OCI-LY3 (cell line): ENCODE measurements at regions not wholly inside any gene's neighbourhood (a gene's known extent, or its start where the extent isn't known, plus 50 kb on each side); places are given as distances from the start of the nearest gene placed in this dataset.

ENCODE experiments used
- H2AFZ ChIP-seq: fragments of 200-600, 300-600 bp; shearing (Covaris generic); 2 replicates; pipeline ENCODE4 v1.6.0; 2014; ENCODE audit warnings: antibody characterized with exemption, low read depth, low read length
- H3K27ac ChIP-seq: fragments of 200-600, 300-600 bp; sonication (generic); 2 replicates; pipeline ENCODE4 v1.5.1; 2014; ENCODE audit warnings: mild to moderate bottlenecking, low read length, moderate library complexity, mixed read lengths
- H3K27me3 ChIP-seq: fragments of 200-600, 300-600 bp; sonication (generic); 2 replicates; pipeline ENCODE4 v1.6.1; 2014; ENCODE audit warnings: low read depth, low read length, mixed read lengths
- H3K36me3 ChIP-seq: fragments of 200-600, 300-600 bp; sonication (generic); replicated peaks from 2 replicates; pipeline ENCODE3; 2014; ENCODE audit warnings: low read depth, low read length, mixed read lengths
- H3K4me1 ChIP-seq: fragments of 300-600, 200-600 bp; sonication (generic); 2 replicates; pipeline ENCODE4 v1.6.1; 2014; ENCODE audit warnings: low read length, mixed read lengths
- H3K4me2 ChIP-seq: fragments of 200-600, 300-600 bp; sonication (generic); 2 replicates; pipeline ENCODE4 v1.6.1; 2014; ENCODE audit warnings: low read length, mixed read lengths
- H3K4me3 ChIP-seq: fragments of 300-600, 200-600 bp; sonication (generic); 2 replicates; pipeline ENCODE4 v1.5.1; 2014; ENCODE audit warnings: antibody characterized with exemption, mild to moderate bottlenecking, low read length, moderate library complexity
- H3K79me2 ChIP-seq: fragments of 300-600, 200-600 bp; shearing (Covaris generic); 2 replicates; pipeline ENCODE4 v1.6.1; 2014; ENCODE audit warnings: mild to moderate bottlenecking, low read length, mixed read lengths
- H3K9ac ChIP-seq: fragments of 300-600, 200-600 bp; shearing (Covaris generic); 2 replicates; pipeline ENCODE4 v1.6.0; 2014; ENCODE audit warnings: mild to moderate bottlenecking, low read length, moderate library complexity
- H3K9me3 ChIP-seq: fragments of 200-600, 300-600 bp; shearing (Covaris generic); 2 replicates; pipeline ENCODE4 v1.6.1; 2014; ENCODE audit warnings: low read length, mixed read lengths; ENCODE audit not compliant: insufficient read depth
- H4K20me1 ChIP-seq: fragments of 200-600, 300-600 bp; sonication (generic); 2 replicates; pipeline ENCODE4 v1.6.1; 2016; ENCODE audit warnings: low read length, mixed read lengths; ENCODE audit not compliant: insufficient read depth
- EZH2phosphoT487 ChIP-seq: fragments of 200-600 bp; shearing (Covaris generic); IDR thresholded peaks from 2 replicates; pipeline ENCODE4 v1.6.1; 2018; ENCODE audit warnings: antibody characterized with exemption, mixed run types, low read depth
- TF ChIP-seq, protein P1 (sequence below): fragments of 200-600, 300-600 bp; sonication (generic); IDR thresholded peaks from 2 replicates; pipeline ENCODE4 v1.5.1; 2014; ENCODE audit warnings: antibody characterized with exemption, low read length, low read depth

DNA sequence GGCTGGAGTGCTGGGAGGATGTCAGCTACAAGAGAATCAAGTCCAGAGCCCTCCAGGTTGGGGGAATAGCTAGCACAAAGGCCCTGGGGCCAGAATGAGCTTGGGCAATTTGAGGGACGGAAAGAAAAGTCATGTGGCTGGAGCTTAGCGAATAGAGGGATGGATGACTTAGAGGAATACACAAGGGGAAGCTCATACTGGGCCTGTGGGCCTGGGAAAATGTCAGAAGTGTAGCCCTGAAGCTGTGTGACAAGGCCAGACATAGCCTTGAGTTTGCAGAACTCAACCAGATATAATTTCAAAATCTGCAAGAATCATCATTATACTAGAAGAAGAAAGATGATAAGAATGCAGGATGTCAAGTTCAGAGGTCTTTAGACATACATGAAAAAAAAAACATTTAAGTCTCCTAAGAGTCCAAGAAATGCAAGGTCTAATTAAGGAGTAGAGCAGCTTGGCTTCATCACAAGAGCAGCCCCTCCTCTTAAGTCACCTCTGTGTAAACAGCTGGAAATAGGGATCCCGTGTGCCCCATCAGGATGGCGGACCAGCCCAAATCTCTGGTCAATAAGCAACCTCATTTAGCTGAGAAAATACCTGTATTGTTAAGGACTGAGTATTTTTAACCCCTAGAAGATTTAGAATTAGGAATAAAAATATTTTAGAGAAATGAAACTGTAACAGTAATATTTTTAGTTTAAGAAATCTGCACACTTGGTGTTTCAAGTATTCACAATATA is 66.6 kb downstream of the ABCC12 start:
- H3K4me2 ChIP-seq: no peak overlapping the region

GRCh38 chr16:48087639-48088038 is 68.2 kb downstream of the ABCC12 start:
- Histone ChIP-seq H3K36me3 (no peaks in the 10 kb centered on the region), H3K4me1 (no peaks in the 10 kb centered on the region), H3K79me2 (no peaks in the 10 kb centered on the region), H3K27me3 (peaks cover 44% of the 10 kb centered on the region), H3K9ac (no peak overlapping the region), H3K4me3 (no peak overlapping the region), H3K9me3 (no peaks in the 10 kb centered on the region), H4K20me1 (no peaks in the 10 kb centered on the region), H2AFZ (no peak overlapping the region), H3K4me2 (no peak overlapping the region), H3K27ac (no peak overlapping the region)
- TF ChIP-seq EZH2phosphoT487: no peak
- TF ChIP-seq, protein P1, sequence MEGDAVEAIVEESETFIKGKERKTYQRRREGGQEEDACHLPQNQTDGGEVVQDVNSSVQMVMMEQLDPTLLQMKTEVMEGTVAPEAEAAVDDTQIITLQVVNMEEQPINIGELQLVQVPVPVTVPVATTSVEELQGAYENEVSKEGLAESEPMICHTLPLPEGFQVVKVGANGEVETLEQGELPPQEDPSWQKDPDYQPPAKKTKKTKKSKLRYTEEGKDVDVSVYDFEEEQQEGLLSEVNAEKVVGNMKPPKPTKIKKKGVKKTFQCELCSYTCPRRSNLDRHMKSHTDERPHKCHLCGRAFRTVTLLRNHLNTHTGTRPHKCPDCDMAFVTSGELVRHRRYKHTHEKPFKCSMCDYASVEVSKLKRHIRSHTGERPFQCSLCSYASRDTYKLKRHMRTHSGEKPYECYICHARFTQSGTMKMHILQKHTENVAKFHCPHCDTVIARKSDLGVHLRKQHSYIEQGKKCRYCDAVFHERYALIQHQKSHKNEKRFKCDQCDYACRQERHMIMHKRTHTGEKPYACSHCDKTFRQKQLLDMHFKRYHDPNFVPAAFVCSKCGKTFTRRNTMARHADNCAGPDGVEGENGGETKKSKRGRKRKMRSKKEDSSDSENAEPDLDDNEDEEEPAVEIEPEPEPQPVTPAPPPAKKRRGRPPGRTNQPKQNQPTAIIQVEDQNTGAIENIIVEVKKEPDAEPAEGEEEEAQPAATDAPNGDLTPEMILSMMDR: no peak

More for the DNA sequence above, 66.6 kb downstream of the ABCC12 start:
- TF ChIP-seq, protein P1: no peak
- no peak for TF ChIP-seq EZH2phosphoT487
- H3K27me3 ChIP-seq: peaks cover 40% of the 10 kb centered on the region
- no peak overlapping the region for H3K4me3 ChIP-seq
- no peaks in the 10 kb centered on the region for H3K36me3 ChIP-seq
- H2AFZ ChIP-seq: no peak overlapping the region
- H3K27ac ChIP-seq: no peak overlapping the region
- H3K9ac ChIP-seq: no peak overlapping the region
- H4K20me1 ChIP-seq: no peaks in the 10 kb centered on the region
- no peaks in the 10 kb centered on the region for H3K9me3 ChIP-seq
- no peaks in the 10 kb centered on the region for H3K4me1 ChIP-seq
- H3K79me2 ChIP-seq: no peaks in the 10 kb centered on the region

DNA sequence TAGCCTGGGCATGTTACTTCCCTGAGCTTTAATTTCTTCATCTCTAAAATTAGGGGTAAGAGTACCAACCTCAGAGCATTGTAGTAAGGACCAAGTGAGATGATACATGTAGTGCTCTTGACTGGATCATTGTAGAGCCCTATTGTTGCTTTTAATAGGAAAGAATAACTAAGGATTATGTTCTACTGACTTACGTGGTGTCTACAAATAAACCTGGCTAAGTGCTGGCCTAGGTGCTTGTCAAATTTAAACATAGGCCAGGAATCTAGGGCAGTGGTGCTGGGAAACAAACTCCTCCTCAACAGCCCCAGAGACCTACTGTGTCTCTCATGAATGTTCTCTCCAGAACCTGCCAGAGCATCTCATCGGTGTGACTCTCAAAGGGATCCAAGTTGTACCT is 69.4 kb downstream of the ABCC12 start:
- Histone ChIP-seq H3K4me1 (no peaks in the 10 kb centered on the region), H4K20me1 (no peaks in the 10 kb centered on the region), H3K9me3 (no peaks in the 10 kb centered on the region), H3K36me3 (no peaks in the 10 kb centered on the region), H2AFZ (no peak overlapping the region), H3K27ac (no peak overlapping the region), H3K79me2 (no peaks in the 10 kb centered on the region), H3K4me2 (no peak overlapping the region), H3K9ac (no peak overlapping the region), H3K4me3 (no peak overlapping the region), H3K27me3 (peaks cover 42% of the 10 kb centered on the region)
- TF ChIP-seq, protein P1: no peak
- no peak for TF ChIP-seq EZH2phosphoT487

- Histone ChIP-seq H2AFZ (no peak overlapping the region), H3K9me3 (no peaks in the 10 kb centered on the region), H3K9ac (no peak overlapping the region), H3K79me2 (no peaks in the 10 kb centered on the region), H4K20me1 (no peaks in the 10 kb centered on the region), H3K36me3 (no peaks in the 10 kb centered on the region), H3K4me2 (no peak overlapping the region), H3K27ac (no peak overlapping the region), H3K27me3 (peaks cover 37% of the 10 kb centered on the region), H3K4me3 (no peak overlapping the region), H3K4me1 (no peaks in the 10 kb centered on the region)
- TF ChIP-seq, protein P1: no peak
- no peak for TF ChIP-seq EZH2phosphoT487
Measured at GRCh38 chr16:48085729-48086128, 70.1 kb downstream of the ABCC12 start.
